Stomach smooth muscle (tissue), 2 donors: ENCODE measurements at regions not wholly inside any gene's neighbourhood (a gene's known extent, or its start where the extent isn't known, plus 50 kb on each side); places are given as distances from the start of the nearest gene placed in this dataset.
"Not testable (repeated sequence)": the region's sequence is repeated elsewhere in the genome, so short reads cannot be mapped to it uniquely, and the experiment has no call there.

Source experiments
- H3K27ac ChIP-seq: one replicate; pipeline ENCODE4 v1.7.0; 2013; ENCODE audit warnings: mild to moderate bottlenecking, low read length, inconsistent platforms
- H3K27me3 ChIP-seq, 2 donors: one replicate each; pipeline ENCODE4 v1.7.0; 2013; ENCODE audit warnings: low read length in 2 of 2; ENCODE audit not compliant: insufficient read depth in 2 of 2, control insufficient read depth in 1 of 2
- H3K36me3 ChIP-seq, 2 donors: one replicate each; pipeline ENCODE4 v1.7.0; 2013; ENCODE audit warnings: low read length in 2 of 2; ENCODE audit not compliant: control insufficient read depth in 2 of 2, insufficient read depth in 2 of 2
- H3K4me1 ChIP-seq: one replicate; pipeline ENCODE4 v1.7.0; 2013; ENCODE audit warnings: low read length; ENCODE audit not compliant: control insufficient read depth, insufficient read depth
- H3K4me3 ChIP-seq, 2 donors: one replicate each; pipeline ENCODE4 v1.7.0; 2013; ENCODE audit warnings: low read length in 2 of 2
- H3K9ac ChIP-seq, 2 donors: one replicate each; pipeline ENCODE4 v1.7.0; 2013; ENCODE audit warnings: low read length in 2 of 2, mild to moderate bottlenecking in 1 of 2
- H3K9me3 ChIP-seq, 2 donors: one replicate each; pipeline ENCODE4 v1.7.0; 2013; ENCODE audit warnings: low read length in 2 of 2; ENCODE audit not compliant: control insufficient read depth in 2 of 2
- donor health status: healthy.
- donor health status: Pancreatic carcinoma.

GRCh38 chr2:155913356-155913755 lies 419.2 kb downstream of the NR4A2 start:
- Histone ChIP-seq H3K9ac (no peak overlapping the region), H3K9me3 (no peaks in the 10 kb centered on the region), H3K36me3 (no peaks in the 10 kb centered on the region), H3K27me3 (no peaks in the 10 kb centered on the region), H3K4me1 (no peaks in the 10 kb centered on the region), H3K4me3 (no peak overlapping the region), H3K27ac (no peak overlapping the region)

- H3K36me3 ChIP-seq = no peaks in the 10 kb centered on the region
- H3K9ac ChIP-seq = no peak overlapping the region
- H3K9me3 ChIP-seq = no peaks in the 10 kb centered on the region
- no peaks in the 10 kb centered on the region for H3K27me3 ChIP-seq
- no peak overlapping the region for H3K27ac ChIP-seq
- H3K4me3 ChIP-seq = no peak overlapping the region
- H3K4me1 ChIP-seq = no peaks in the 10 kb centered on the region
These were observed 424.0 kb downstream of the NR4A2 start for GRCh38 chr2:155908567-155908966.

GRCh38 chr2:155907211-155907610 lies 425.3 kb downstream of the NR4A2 start:
- Histone ChIP-seq H3K27me3 (no peaks in the 10 kb centered on the region), H3K4me1 (no peaks in the 10 kb centered on the region), H3K9ac (no peak overlapping the region), H3K9me3 (no peaks in the 10 kb centered on the region), H3K27ac (no peak overlapping the region), H3K36me3 (no peaks in the 10 kb centered on the region), H3K4me3 (no peak overlapping the region)

- Histone ChIP-seq H3K36me3 (no peaks in the 10 kb centered on the region), H3K27ac (no peak overlapping the region), H3K4me1 (no peaks in the 10 kb centered on the region), H3K4me3 (no peak overlapping the region), H3K9ac (no peak overlapping the region), H3K9me3 (no peaks in the 10 kb centered on the region), H3K27me3 (no peaks in the 10 kb centered on the region)
These were observed 426.9 kb downstream of the NR4A2 start for GRCh38 chr2:155905657-155906056.

GRCh38 chr2:155904720-155905119 lies 427.8 kb downstream of the NR4A2 start:
- no peak overlapping the region for H3K4me3 ChIP-seq

GRCh38 chr2:155902635-155903034 lies 429.9 kb downstream of the NR4A2 start:
- Histone ChIP-seq H3K4me3 (no peak overlapping the region), H3K4me1 (no peaks in the 10 kb centered on the region), H3K9me3 (no peaks in the 10 kb centered on the region), H3K27ac (no peak overlapping the region), H3K27me3 (no peaks in the 10 kb centered on the region), H3K36me3 (no peaks in the 10 kb centered on the region), H3K9ac (no peak overlapping the region)

More at GRCh38 chr2:155904720-155905119, 427.8 kb downstream of the NR4A2 start:
- no peak overlapping the region for H3K9ac ChIP-seq
- no peaks in the 10 kb centered on the region for H3K9me3 ChIP-seq
- H3K27ac ChIP-seq = no peak overlapping the region
- H3K27me3 ChIP-seq = no peaks in the 10 kb centered on the region
- H3K36me3 ChIP-seq = no peaks in the 10 kb centered on the region
- no peaks in the 10 kb centered on the region for H3K4me1 ChIP-seq

- no peaks in the 10 kb centered on the region for H3K4me1 ChIP-seq
- H3K4me3 ChIP-seq = no peak overlapping the region
- no peaks in the 10 kb centered on the region for H3K36me3 ChIP-seq
- no peaks in the 10 kb centered on the region for H3K27me3 ChIP-seq
- no peak overlapping the region for H3K9ac ChIP-seq
- H3K9me3 ChIP-seq = peaks cover 0 to 3% of the 10 kb centered on the region in 2 donors
- no peak overlapping the region for H3K27ac ChIP-seq
These were observed 437.5 kb downstream of the NR4A2 start for GRCh38 chr2:155895016-155895415.

GRCh38 chr2:155880382-155880781 lies 452.1 kb downstream of the NR4A2 start:
- H3K4me3 ChIP-seq, H3K9me3 ChIP-seq, H3K9ac ChIP-seq, H3K36me3 ChIP-seq, H3K27ac ChIP-seq, H3K4me1 ChIP-seq, H3K27me3 ChIP-seq: not testable (repeated sequence)

- H3K4me3 ChIP-seq, H3K9ac ChIP-seq: not testable (repeated sequence)
These were observed 452.6 kb downstream of the NR4A2 start for GRCh38 chr2:155879900-155880299.

GRCh38 chr2:155872396-155872795 lies 460.1 kb downstream of the NR4A2 start:
- Histone ChIP-seq H3K36me3 (no peaks in the 10 kb centered on the region), H3K27ac (no peak overlapping the region), H3K4me1 (no peaks in the 10 kb centered on the region), H3K9me3 (peaks cover 0 to 12% of the 10 kb centered on the region in 2 donors), H3K4me3 (no peak overlapping the region), H3K9ac (no peak overlapping the region), H3K27me3 (no peaks in the 10 kb centered on the region)

More at GRCh38 chr2:155879900-155880299, 452.6 kb downstream of the NR4A2 start:
- H3K36me3 ChIP-seq, H3K9me3 ChIP-seq, H3K27ac ChIP-seq, H3K4me1 ChIP-seq, H3K27me3 ChIP-seq: not testable (repeated sequence)

GRCh38 chr2:155871940-155872339 lies 460.6 kb downstream of the NR4A2 start:
- no peaks in the 10 kb centered on the region for H3K27me3 ChIP-seq
- no peak overlapping the region for H3K4me3 ChIP-seq
- H3K4me1 ChIP-seq = no peaks in the 10 kb centered on the region
- peaks cover 0 to 12% of the 10 kb centered on the region in 2 donors for H3K9me3 ChIP-seq
- H3K9ac ChIP-seq = no peak overlapping the region
- no peaks in the 10 kb centered on the region for H3K36me3 ChIP-seq
- H3K27ac ChIP-seq = no peak overlapping the region
